ENCODE measurements at regions not wholly inside any gene's neighbourhood (a gene's known extent, or its start where the extent isn't known, plus 50 kb on each side); places are given as distances from the start of the nearest gene placed in this dataset.

DNA sequence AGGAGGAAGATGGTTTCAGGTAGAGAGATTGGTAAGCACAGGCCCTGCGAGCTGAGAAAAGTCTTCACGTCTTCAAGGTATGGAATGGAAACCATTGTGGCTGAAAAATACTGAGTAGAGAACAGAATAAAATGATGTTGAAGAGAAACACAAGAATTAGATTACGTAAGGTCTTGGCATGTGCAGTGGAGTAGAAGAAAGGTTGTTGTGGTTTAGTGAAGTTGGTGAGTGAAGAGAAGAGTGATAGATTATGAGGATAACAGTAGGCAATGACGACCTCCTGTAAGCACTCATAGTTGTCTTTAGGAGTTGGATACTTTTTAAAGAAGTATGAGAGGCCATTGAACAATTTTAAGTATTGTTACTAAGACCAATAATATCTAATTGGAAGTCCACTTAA lies 642.6 kb downstream of the PCDH7 start:
- H3K27me3 Mint-ChIP-seq (ENCODE audit: low read depth), result no peaks in the 10 kb centered on the region
- Histone ChIP-seq H2AFZ (ENCODE audit: low read length) (no peak overlapping the region), H3K79me1 (ENCODE audit: insufficient read depth, low read depth, low read length, poor library complexity, severe bottlenecking) (no peaks in the 10 kb centered on the region), H2BK5ac (ENCODE audit: insufficient read length, low read length) (no peak overlapping the region), H2BK15ac (ENCODE audit: low read depth, low read length) (no peak overlapping the region), H2BK12ac (ENCODE audit: insufficient read length, low read depth, low read length) (no peak overlapping the region), H3K56ac (ENCODE audit: insufficient read length, low read depth, low read length) (no peak overlapping the region), H2BK20ac (ENCODE audit: low read depth, low read length, poor library complexity, severe bottlenecking) (no peak overlapping the region), H2AK5ac (ENCODE audit: insufficient read length, low read length) (no peak overlapping the region), H2BK120ac (ENCODE audit: low read depth, low read length, poor library complexity, severe bottlenecking) (no peak overlapping the region), H3K18ac (ENCODE audit: insufficient read length, low read depth, low read length) (no peak overlapping the region), H4K20me1 (ENCODE audit: control insufficient read depth, insufficient read depth, insufficient read length) (no peaks in the 10 kb centered on the region), H4K91ac (ENCODE audit: insufficient read length, low read depth, low read length) (no peak overlapping the region), H3K27me3 (ENCODE audit: insufficient read depth, low read length) (no peaks in the 10 kb centered on the region), H3K23me2 (ENCODE audit: insufficient read length, low read depth, low read length, poor library complexity, severe bottlenecking) (no peaks in the 10 kb centered on the region), H3K9ac (ENCODE audit: extremely low read depth, insufficient read length, low read length) (no peak overlapping the region), H3K27ac (ENCODE audit: insufficient read length, low read depth, low read length) (no peak overlapping the region), H3K23ac (ENCODE audit: insufficient read length, low read depth, low read length) (no peak overlapping the region), H3K4me2 (ENCODE audit: insufficient read depth, insufficient read length, low read length) (no peak overlapping the region), H3K4ac (ENCODE audit: low read depth, low read length) (no peak overlapping the region), H3K9me3 (ENCODE audit: control insufficient read depth, low read depth, low read length) (no peaks in the 10 kb centered on the region), H3K14ac (ENCODE audit: insufficient read depth, low read length) (no peak overlapping the region), H3T11ph (ENCODE audit: low read length) (no peak overlapping the region), H3K79me2 (ENCODE audit: insufficient read depth, low read length) (no peaks in the 10 kb centered on the region; the same call in 1 of the 2 replicates), H4K8ac (replicated peaks; ENCODE audit: insufficient read length, low read depth, low read length) (no peak overlapping the region), H4K5ac (ENCODE audit: insufficient read length, low read depth, low read length) (no peak overlapping the region), H3K4me1 (ENCODE audit: insufficient read depth, low read length) (no peaks in the 10 kb centered on the region)
- H3K36me3 Mint-ChIP-seq (ENCODE audit: insufficient read depth in 1 of 3, low read depth in 3 of 3), result no peaks in the 10 kb centered on the region
- DNase-seq, result no peak
- WGBS (ENCODE audit: extremely low coverage, insufficient read length, low lambda C conversion rate), result 100% methylated on average over 2 of the region's 4 CpGs
- no peaks in the 10 kb centered on the region for H3K9me3 Mint-ChIP-seq
- no peak overlapping the region for H3K27ac Mint-ChIP-seq
- no peaks in the 10 kb centered on the region; a peak in 2 of 4 replicates for H3K4me1 Mint-ChIP-seq
- TF ChIP-seq CTCF (conservative IDR thresholded peaks at IDR 0.05), result no peak
- H3K4me3 Mint-ChIP-seq, result no peak overlapping the region

Measured in H9 (cell line).